ENCODE measurements at regions not wholly inside any gene's neighbourhood (a gene's known extent, or its start where the extent isn't known, plus 50 kb on each side); places are given as distances from the start of the nearest gene placed in this dataset.

- Histone ChIP-seq H4K5ac (ENCODE audit: low read length) (no peak overlapping the region), H2AK5ac (ENCODE audit: low read length) (no peak overlapping the region), H3K4me1 (ENCODE audit: control insufficient read depth, low read depth, low read length) (no peaks in the 10 kb centered on the region), H2BK15ac (replicated peaks; ENCODE audit: low read depth) (no peak overlapping the region), H3K18ac (ENCODE audit: low read length) (no peak overlapping the region), H3K27ac (ENCODE audit: low read depth, low read length) (no peak overlapping the region), H3K4me2 (ENCODE audit: low read length) (no peak overlapping the region), H2BK120ac (ENCODE audit: low read depth, low read length) (no peak overlapping the region), H3K36me3 (ENCODE audit: control insufficient read depth, insufficient read depth, low read length) (no peaks in the 10 kb centered on the region), H3K56ac (ENCODE audit: low read length) (no peak overlapping the region), H3K79me1 (ENCODE audit: low read length) (no peaks in the 10 kb centered on the region), H2BK5ac (ENCODE audit: low read length) (no peak overlapping the region), H4K8ac (ENCODE audit: low read depth, low read length) (no peak overlapping the region), H3K79me2 (ENCODE audit: control insufficient read depth, insufficient read depth, low read length) (no peaks in the 10 kb centered on the region), H3K4me3 (ENCODE audit: low read length) (no peak overlapping the region), H3K27me3 (ENCODE audit: insufficient read depth, low read length, poor library complexity) (no peaks in the 10 kb centered on the region), H3K23ac (ENCODE audit: low read length) (no peak overlapping the region), H3K4ac (ENCODE audit: low read depth, low read length) (no peak overlapping the region), H3K9ac (ENCODE audit: low read length) (no peak overlapping the region)
- no CpG with 5 or more reads among the region's 1 CpG for WGBS (ENCODE audit: extremely low coverage, insufficient coverage, low lambda C conversion rate)
- peak; percentile 23 for DNase-seq
Measured at GRCh38 chr3:165339753-165340152, 143.6 kb upstream of the SLITRK3 start.

GRCh38 chr3:165336786-165337185 lies 140.6 kb upstream of the SLITRK3 start:
- no peaks in the 10 kb centered on the region for H3K79me2 ChIP-seq (ENCODE audit: control insufficient read depth, insufficient read depth, low read length)
- H3K9ac ChIP-seq (ENCODE audit: low read length): no peak overlapping the region
- H3K79me1 ChIP-seq (ENCODE audit: low read length): no peaks in the 10 kb centered on the region
- no peaks in the 10 kb centered on the region for H3K4me1 ChIP-seq (ENCODE audit: control insufficient read depth, low read depth, low read length)
- H3K4me2 ChIP-seq (ENCODE audit: low read length): no peak overlapping the region
- no peak overlapping the region for H2BK120ac ChIP-seq (ENCODE audit: low read depth, low read length)
- no peak overlapping the region for H2BK5ac ChIP-seq (ENCODE audit: low read length)
- no peak overlapping the region for H4K8ac ChIP-seq (ENCODE audit: low read depth, low read length)
- no peaks in the 10 kb centered on the region for H3K36me3 ChIP-seq (ENCODE audit: control insufficient read depth, insufficient read depth, low read length)
- H3K4me3 ChIP-seq (ENCODE audit: low read length): no peak overlapping the region
- H4K5ac ChIP-seq (ENCODE audit: low read length): no peak overlapping the region
- no peaks in the 10 kb centered on the region for H3K27me3 ChIP-seq (ENCODE audit: insufficient read depth, low read length, poor library complexity)
- no peak overlapping the region for H3K23ac ChIP-seq (ENCODE audit: low read length)
- H2AK5ac ChIP-seq (ENCODE audit: low read length): no peak overlapping the region
- no peak overlapping the region for H3K18ac ChIP-seq (ENCODE audit: low read length)
- H3K27ac ChIP-seq (ENCODE audit: low read depth, low read length): no peak overlapping the region
- no CpG with 5 or more reads among the region's 1 CpG for WGBS (ENCODE audit: extremely low coverage, insufficient coverage, low lambda C conversion rate)
- no peak for DNase-seq
- no peak overlapping the region for H3K4ac ChIP-seq (ENCODE audit: low read depth, low read length)
- no peak overlapping the region for H2BK15ac ChIP-seq (replicated peaks; ENCODE audit: low read depth)
- no peak overlapping the region for H3K56ac ChIP-seq (ENCODE audit: low read length)

All from mesendoderm (in vitro differentiated cells).